Neural progenitor cell (in vitro differentiated cells): ENCODE measurements at regions not wholly inside any gene's neighbourhood (a gene's known extent, or its start where the extent isn't known, plus 50 kb on each side); places are given as distances from the start of the nearest gene placed in this dataset.

Experiments
- DNase-seq: peaks from one replicate; pipeline ENCODE4 v3.0.0-alpha.2; 2016; ENCODE audit warnings: low spot score
- H2AFZ ChIP-seq: fragments of 200-600 bp; sonication (generic); replicated peaks from 2 replicates; pipeline ENCODE4 v1.6.1; 2016; ENCODE audit warnings: antibody characterized with exemption
- H3F3A ChIP-seq: fragments of 200-600 bp; sonication (generic); 2 replicates; pipeline ENCODE4 v1.6.1; 2016; ENCODE audit warnings: antibody characterized with exemption, low read depth
- H3K27ac ChIP-seq: fragments of 200-600 bp; sonication (generic); 2 replicates; pipeline ENCODE4 v1.5.1; 2016; ENCODE audit warnings: mild to moderate bottlenecking
- H3K27me3 ChIP-seq: fragments of 200-600 bp; sonication (generic); 2 replicates; pipeline ENCODE4 v1.6.1; 2016; ENCODE audit warnings: mild to moderate bottlenecking, moderate library complexity
- H3K36me3 ChIP-seq: fragments of 200-600 bp; sonication (generic); 2 replicates; pipeline ENCODE4 v1.5.1; 2016
- H3K4me1 ChIP-seq: fragments of 200-600 bp; sonication (generic); 2 replicates; pipeline ENCODE4 v1.6.1; 2016; ENCODE audit warnings: mixed run types
- H3K4me2 ChIP-seq: fragments of 200-600 bp; sonication (generic); 2 replicates; pipeline ENCODE4 v1.6.1; 2016
- H3K4me3 ChIP-seq: fragments of 200-600 bp; sonication (generic); 2 replicates; pipeline ENCODE4 v1.5.1; 2016
- H3K79me2 ChIP-seq: fragments of 200-600 bp; sonication (generic); 2 replicates; pipeline ENCODE4 v1.6.1; 2016; ENCODE audit warnings: low read depth
- H3K9ac ChIP-seq: fragments of 200-600 bp; sonication (generic); 2 replicates; pipeline ENCODE4 v1.6.1; 2016
- H3K9me3 ChIP-seq: fragments of 200-600 bp; sonication (generic); 2 replicates; pipeline ENCODE4 v1.5.1; 2016; ENCODE audit warnings: low read depth
- H4K20me1 ChIP-seq: fragments of 200-600 bp; sonication (generic); 2 replicates; pipeline ENCODE4 v1.6.1; 2016; ENCODE audit warnings: low read depth
- H3K27ac Mint-ChIP-seq: 3 replicates; pipeline ENCODE4 v1.8.0; 2021; ENCODE audit warnings: mixed read lengths
- H3K27me3 Mint-ChIP-seq: 2 replicates; pipeline ENCODE4 v1.8.0; 2022; ENCODE audit warnings: low read depth, mild to moderate bottlenecking, inconsistent platforms, moderate library complexity, mixed read lengths; ENCODE audit not compliant: insufficient read depth
- H3K36me3 Mint-ChIP-seq: 3 replicates; pipeline ENCODE4 v1.8.0; 2021; ENCODE audit warnings: mixed read lengths
- H3K4me1 Mint-ChIP-seq: 3 replicates; pipeline ENCODE4 v1.8.0; 2021; ENCODE audit warnings: mixed read lengths
- H3K4me3 Mint-ChIP-seq: 3 replicates; pipeline ENCODE4 v1.8.0; 2021; ENCODE audit warnings: mild to moderate bottlenecking, moderate library complexity, mixed read lengths
- H3K9me3 Mint-ChIP-seq: 3 replicates; pipeline ENCODE4 v1.8.0; 2020; ENCODE audit warnings: mixed read lengths
- EZH2 ChIP-seq: fragments of 200-600 bp; sonication (generic); IDR thresholded peaks from 2 replicates; pipeline ENCODE4 v1.6.1; 2017; ENCODE audit warnings: antibody characterized with exemption, mild to moderate bottlenecking, moderate library complexity
- EZH2phosphoT487 ChIP-seq: fragments of 200-600 bp; sonication (generic); IDR thresholded peaks from 2 replicates; pipeline ENCODE4 v1.6.1; 2017; ENCODE audit warnings: antibody characterized with exemption
- TF ChIP-seq, protein P1 (sequence below): fragments of 200-600 bp; sonication (generic); IDR thresholded peaks from 2 replicates; pipeline ENCODE4 v1.5.1; 2017; ENCODE audit warnings: antibody characterized with exemption, mild to moderate bottlenecking

DNA sequence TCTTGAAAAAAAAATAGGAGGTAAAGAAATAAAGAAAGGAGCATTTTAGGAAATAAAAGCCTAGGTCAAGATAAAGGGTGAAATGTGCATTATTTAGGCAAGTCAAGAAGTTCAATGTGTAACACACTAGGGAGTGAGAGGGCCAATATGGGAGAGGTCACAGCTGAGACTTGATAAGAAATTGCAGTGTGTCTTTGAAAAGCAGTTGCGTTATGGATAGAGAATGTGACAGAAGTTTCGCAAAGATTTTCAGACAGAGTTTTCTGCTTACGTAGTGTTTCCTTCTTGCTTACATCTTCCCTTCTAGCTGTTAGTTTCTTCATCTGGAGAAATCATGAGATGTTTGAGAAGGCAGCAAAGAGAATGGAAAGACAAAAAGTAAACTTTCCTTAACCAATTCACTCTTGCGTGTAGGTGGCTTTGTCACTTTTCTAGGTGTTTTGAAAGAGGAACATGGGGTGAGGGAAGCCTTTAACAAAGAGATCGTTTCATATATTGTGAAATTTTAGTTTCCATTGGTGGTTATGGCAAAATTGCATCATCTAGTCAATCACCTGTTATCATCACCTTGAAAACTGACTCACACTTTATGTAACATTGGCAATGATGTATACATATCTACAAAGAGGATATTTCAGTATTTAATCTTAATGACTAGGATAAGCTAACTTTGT is 975.5 kb downstream of the OLFM4 start:
- no peak overlapping the region for H3K27ac Mint-ChIP-seq

DNA sequence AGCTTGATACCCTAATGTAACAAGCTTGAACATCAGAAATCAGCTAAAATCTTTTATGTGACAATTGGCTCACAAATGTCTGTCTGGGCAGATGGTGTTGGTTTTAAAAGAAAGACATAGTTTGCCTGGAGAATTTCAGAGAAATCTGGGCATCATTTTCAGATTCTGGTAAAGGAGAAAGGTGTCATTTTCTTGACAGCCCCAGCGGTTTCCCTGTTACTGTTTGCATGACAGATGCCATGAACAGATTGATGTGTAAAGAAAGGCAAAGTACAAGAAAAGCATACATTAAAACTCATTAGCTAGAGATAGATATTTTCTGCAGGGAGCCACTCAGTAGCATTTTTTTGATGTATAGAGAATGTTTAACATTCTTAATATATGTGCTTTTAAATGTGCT is 987.9 kb downstream of the OLFM4 start:
- Histone ChIP-seq H3K79me2 (no peaks in the 10 kb centered on the region), H3K4me1 (no peaks in the 10 kb centered on the region), H3F3A (no peaks in the 10 kb centered on the region), H3K9me3 (no peaks in the 10 kb centered on the region), H3K9ac (no peak overlapping the region), H3K4me2 (no peak overlapping the region), H3K36me3 (no peaks in the 10 kb centered on the region), H4K20me1 (no peaks in the 10 kb centered on the region), H3K4me3 (no peak overlapping the region), H3K27me3 (no peaks in the 10 kb centered on the region), H2AFZ (no peak overlapping the region), H3K27ac (no peak overlapping the region)
- no peak for DNase-seq
- no peak overlapping the region for H3K4me3 Mint-ChIP-seq
- H3K27ac Mint-ChIP-seq, result no peak overlapping the region
- H3K27me3 Mint-ChIP-seq, result no peaks in the 10 kb centered on the region
- H3K36me3 Mint-ChIP-seq, result no peaks in the 10 kb centered on the region
- no peaks in the 10 kb centered on the region for H3K4me1 Mint-ChIP-seq
- TF ChIP-seq EZH2phosphoT487 (no peak), EZH2 (no peak)
- TF ChIP-seq, protein P1, sequence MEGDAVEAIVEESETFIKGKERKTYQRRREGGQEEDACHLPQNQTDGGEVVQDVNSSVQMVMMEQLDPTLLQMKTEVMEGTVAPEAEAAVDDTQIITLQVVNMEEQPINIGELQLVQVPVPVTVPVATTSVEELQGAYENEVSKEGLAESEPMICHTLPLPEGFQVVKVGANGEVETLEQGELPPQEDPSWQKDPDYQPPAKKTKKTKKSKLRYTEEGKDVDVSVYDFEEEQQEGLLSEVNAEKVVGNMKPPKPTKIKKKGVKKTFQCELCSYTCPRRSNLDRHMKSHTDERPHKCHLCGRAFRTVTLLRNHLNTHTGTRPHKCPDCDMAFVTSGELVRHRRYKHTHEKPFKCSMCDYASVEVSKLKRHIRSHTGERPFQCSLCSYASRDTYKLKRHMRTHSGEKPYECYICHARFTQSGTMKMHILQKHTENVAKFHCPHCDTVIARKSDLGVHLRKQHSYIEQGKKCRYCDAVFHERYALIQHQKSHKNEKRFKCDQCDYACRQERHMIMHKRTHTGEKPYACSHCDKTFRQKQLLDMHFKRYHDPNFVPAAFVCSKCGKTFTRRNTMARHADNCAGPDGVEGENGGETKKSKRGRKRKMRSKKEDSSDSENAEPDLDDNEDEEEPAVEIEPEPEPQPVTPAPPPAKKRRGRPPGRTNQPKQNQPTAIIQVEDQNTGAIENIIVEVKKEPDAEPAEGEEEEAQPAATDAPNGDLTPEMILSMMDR, result no peak
- no peaks in the 10 kb centered on the region for H3K9me3 Mint-ChIP-seq

More for the DNA sequence above, 975.5 kb downstream of the OLFM4 start:
- H3K4me1 ChIP-seq, result no peaks in the 10 kb centered on the region
- TF ChIP-seq EZH2phosphoT487, result no peak
- TF ChIP-seq EZH2, result no peak
- TF ChIP-seq, protein P1, result no peak
- Mint-ChIP-seq H3K27me3 (peaks cover 2% of the 10 kb centered on the region), H3K4me1 (no peaks in the 10 kb centered on the region), H3K9me3 (no peaks in the 10 kb centered on the region), H3K36me3 (no peaks in the 10 kb centered on the region), H3K4me3 (no peak overlapping the region)
- no peak overlapping the region for H3K4me3 ChIP-seq
- no peak overlapping the region for H3K27ac ChIP-seq
- no peaks in the 10 kb centered on the region for H3F3A ChIP-seq
- no peaks in the 10 kb centered on the region for H3K9me3 ChIP-seq
- no peak overlapping the region for H3K4me2 ChIP-seq
- no peaks in the 10 kb centered on the region for H3K36me3 ChIP-seq
- H2AFZ ChIP-seq, result no peak overlapping the region
- DNase-seq, result no peak
- H3K79me2 ChIP-seq, result no peaks in the 10 kb centered on the region
- H3K27me3 ChIP-seq, result no peaks in the 10 kb centered on the region
- H3K9ac ChIP-seq, result no peak overlapping the region
- H4K20me1 ChIP-seq, result no peaks in the 10 kb centered on the region

DNA sequence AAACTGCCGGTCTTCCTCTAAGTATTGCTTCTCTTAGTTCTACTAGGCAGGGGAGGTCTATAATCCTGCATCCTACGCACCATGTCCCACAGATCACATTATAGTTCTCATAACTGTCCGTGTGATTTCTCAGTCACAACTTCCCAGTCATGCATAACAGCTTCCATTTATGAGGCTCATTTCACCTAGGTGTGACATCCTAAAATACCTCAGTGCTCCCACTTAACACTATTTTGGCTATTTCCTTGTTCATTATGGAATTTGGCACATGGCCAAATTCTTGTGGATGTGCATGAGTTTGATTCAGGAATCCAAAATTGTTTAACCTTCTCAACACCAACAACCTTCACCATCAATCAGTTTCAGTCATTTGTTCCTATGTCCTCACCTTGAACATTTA is 989.9 kb downstream of the OLFM4 start:
- no peaks in the 10 kb centered on the region for H3K36me3 ChIP-seq
- H3K27ac ChIP-seq, result no peak overlapping the region
- no peaks in the 10 kb centered on the region for H3K27me3 Mint-ChIP-seq
- H3K9me3 ChIP-seq, result no peaks in the 10 kb centered on the region
- no peaks in the 10 kb centered on the region for H3K79me2 ChIP-seq
- TF ChIP-seq EZH2phosphoT487 (no peak), EZH2 (no peak)
- TF ChIP-seq, protein P1, result no peak
- H3K27ac Mint-ChIP-seq, result no peak overlapping the region
- DNase-seq, result no peak
- H2AFZ ChIP-seq, result no peak overlapping the region
- H3K9me3 Mint-ChIP-seq, result no peaks in the 10 kb centered on the region
- H3K9ac ChIP-seq, result no peak overlapping the region
- no peaks in the 10 kb centered on the region for H3K4me1 ChIP-seq
- no peaks in the 10 kb centered on the region for H3K36me3 Mint-ChIP-seq
- no peaks in the 10 kb centered on the region for H3K4me1 Mint-ChIP-seq
- no peak overlapping the region for H3K4me3 Mint-ChIP-seq
- no peak overlapping the region for H3K4me3 ChIP-seq
- no peaks in the 10 kb centered on the region for H3K27me3 ChIP-seq
- no peaks in the 10 kb centered on the region for H3F3A ChIP-seq
- H4K20me1 ChIP-seq, result no peaks in the 10 kb centered on the region
- no peak overlapping the region for H3K4me2 ChIP-seq
